MM.1S (cell line): ENCODE measurements at regions not wholly inside any gene's neighbourhood (a gene's known extent, or its start where the extent isn't known, plus 50 kb on each side); places are given as distances from the start of the nearest gene placed in this dataset.

Experiments used
- DNase-seq: peaks from one replicate; pipeline ENCODE4 v3.0.0-alpha.2; 2015
- H2AFZ ChIP-seq: fragments of 300-600 bp; sonication (generic); 2 replicates; pipeline ENCODE4 v1.6.0; 2016; ENCODE audit warnings: antibody characterized with exemption, low read length
- H3F3A ChIP-seq: fragments of 300-600 bp; sonication (generic); 2 replicates; pipeline ENCODE4 v1.6.1; 2016; ENCODE audit warnings: mild to moderate bottlenecking, antibody characterized with exemption, low read length, moderate library complexity, mixed read lengths; ENCODE audit not compliant: insufficient read depth
- H3K27ac ChIP-seq: fragments of 300-600 bp; sonication (generic); 2 replicates; pipeline ENCODE4 v1.5.1; 2016; ENCODE audit warnings: mild to moderate bottlenecking, low read length
- H3K27me3 ChIP-seq: fragments of 300-600 bp; sonication (generic); replicated peaks from 2 replicates; pipeline ENCODE4 v1.6.0; 2016; ENCODE audit warnings: low read length; ENCODE audit not compliant: insufficient read depth
- H3K36me3 ChIP-seq: fragments of 300-600 bp; sonication (generic); replicated peaks from 2 replicates; pipeline ENCODE4 v1.6.1; 2016; ENCODE audit warnings: mild to moderate bottlenecking, low read length, mixed read lengths; ENCODE audit not compliant: insufficient read depth
- H3K4me1 ChIP-seq: fragments of 300-600 bp; sonication (generic); 2 replicates; pipeline ENCODE4 v1.6.1; 2016; ENCODE audit warnings: low read length, mixed read lengths
- H3K4me2 ChIP-seq: fragments of 300-600 bp; sonication (generic); 2 replicates; pipeline ENCODE4 v1.6.0; 2016; ENCODE audit warnings: low read depth, low read length
- H3K4me3 ChIP-seq: fragments of 300-600 bp; sonication (generic); 2 replicates; pipeline ENCODE4 v1.5.1; 2016; ENCODE audit warnings: low read length, mixed read lengths
- H3K79me2 ChIP-seq: fragments of 300-600 bp; sonication (generic); 2 replicates; pipeline ENCODE4 v1.6.1; 2016; ENCODE audit warnings: mixed run types, low read length, mixed read lengths
- H3K9ac ChIP-seq: fragments of 300-600 bp; sonication (generic); 2 replicates; pipeline ENCODE4 v1.6.1; 2016; ENCODE audit warnings: low read length, mixed read lengths
- H3K9me2 ChIP-seq: fragments of 300-600 bp; sonication (generic); replicated peaks from 2 replicates; pipeline ENCODE4 v1.6.1; 2016; ENCODE audit warnings: mild to moderate bottlenecking, low read length, mixed read lengths; ENCODE audit not compliant: insufficient read depth
- H3K9me3 ChIP-seq: fragments of 300-600 bp; sonication (generic); replicated peaks from 2 replicates; pipeline ENCODE4 v1.6.1; 2016; ENCODE audit warnings: mild to moderate bottlenecking, low read length, mixed read lengths; ENCODE audit not compliant: insufficient read depth
- H4K20me1 ChIP-seq: fragments of 300-600 bp; sonication (generic); 2 replicates; pipeline ENCODE4 v1.6.1; 2016; ENCODE audit warnings: mild to moderate bottlenecking, low read length, moderate library complexity, mixed read lengths; ENCODE audit not compliant: insufficient read depth
- CTCF ChIP-seq: fragments of 300-600 bp; sonication (generic); IDR thresholded peaks from 2 replicates; pipeline ENCODE4 v1.5.1; 2016; ENCODE audit warnings: antibody characterized with exemption, low read length, mixed read lengths
- EZH2 ChIP-seq: fragments of 300-600 bp; sonication (generic); optimal IDR thresholded peaks from 2 replicates; pipeline ENCODE3; 2017; ENCODE audit warnings: low read depth, mild to moderate bottlenecking, antibody characterized with exemption, low read length, mixed read lengths
- EZH2phosphoT487 ChIP-seq: fragments of 300-600 bp; sonication (generic); IDR thresholded peaks from 2 replicates; pipeline ENCODE4 v1.6.1; 2018; ENCODE audit warnings: antibody characterized with exemption, low read length

GRCh38 chr12:11581179-11581755 is 68.2 kb upstream of the ETV6 start:
- H3K36me3 ChIP-seq: no peaks in the 10 kb centered on the region
- H3K27ac ChIP-seq: no peak overlapping the region
- no peaks in the 10 kb centered on the region for H3K9me3 ChIP-seq
- H3K9me2 ChIP-seq: no peaks in the 10 kb centered on the region
- H3K4me1 ChIP-seq: no peaks in the 10 kb centered on the region
- no peak overlapping the region for H2AFZ ChIP-seq
- no peaks in the 10 kb centered on the region for H4K20me1 ChIP-seq
- H3K4me3 ChIP-seq: no peak overlapping the region
- H3K4me2 ChIP-seq: no peak overlapping the region
- peak; percentile 72 for DNase-seq
- TF ChIP-seq CTCF: peak; percentile 41
- TF ChIP-seq EZH2: no peak
- H3K79me2 ChIP-seq: no peaks in the 10 kb centered on the region
- no peaks in the 10 kb centered on the region for H3K27me3 ChIP-seq
- H3F3A ChIP-seq: no peaks in the 10 kb centered on the region
- H3K9ac ChIP-seq: no peak overlapping the region

DNA sequence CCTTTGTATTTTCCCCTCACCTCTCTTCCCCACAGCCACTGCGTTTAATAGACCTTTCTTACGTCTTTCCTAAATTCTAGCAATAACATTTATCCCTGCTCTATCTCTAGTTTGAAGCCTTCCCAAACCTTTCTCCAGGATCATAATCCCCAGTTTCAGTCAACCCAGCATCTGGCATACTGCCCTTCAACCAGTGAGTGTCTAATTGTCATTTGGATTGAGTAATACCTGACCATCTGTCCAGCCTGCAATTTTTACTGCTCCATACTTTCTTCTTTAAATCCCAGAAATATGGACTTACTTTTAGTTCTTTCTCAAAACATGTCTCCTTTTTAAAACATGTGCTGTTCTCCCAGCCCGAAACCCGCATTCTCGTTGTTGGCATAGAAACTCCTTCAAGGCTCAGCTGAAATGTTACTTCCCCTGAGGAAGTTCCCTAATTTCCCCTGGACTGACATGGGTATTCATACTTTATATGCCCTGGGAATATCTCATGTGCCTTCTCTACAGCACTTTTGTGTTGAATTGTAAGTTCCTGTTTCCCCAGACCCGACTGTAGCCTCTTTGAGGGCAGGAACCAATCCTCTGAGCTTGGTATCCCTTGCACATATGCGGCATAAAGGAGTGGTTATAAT is 65.1 kb upstream of the ETV6 start:
- Histone ChIP-seq H3K27me3 (no peaks in the 10 kb centered on the region), H3F3A (no peaks in the 10 kb centered on the region), H3K27ac (no peak overlapping the region), H3K9me2 (no peaks in the 10 kb centered on the region), H3K9me3 (no peaks in the 10 kb centered on the region), H3K79me2 (no peaks in the 10 kb centered on the region), H3K4me2 (no peak overlapping the region), H3K36me3 (no peaks in the 10 kb centered on the region), H3K9ac (no peak overlapping the region), H3K4me3 (no peak overlapping the region), H4K20me1 (no peaks in the 10 kb centered on the region), H2AFZ (no peak overlapping the region), H3K4me1 (no peaks in the 10 kb centered on the region)
- no peak for TF ChIP-seq EZH2
- no peak for TF ChIP-seq CTCF
- TF ChIP-seq EZH2phosphoT487: no peak
- no peak for DNase-seq

GRCh38 chr12:11592484-11592883 is 57.0 kb upstream of the ETV6 start:
- no peaks in the 10 kb centered on the region for H3K36me3 ChIP-seq
- no peaks in the 10 kb centered on the region for H3K79me2 ChIP-seq
- H3K9me2 ChIP-seq: no peaks in the 10 kb centered on the region
- no peak overlapping the region for H3K4me2 ChIP-seq
- TF ChIP-seq CTCF: no peak
- TF ChIP-seq EZH2: no peak
- TF ChIP-seq EZH2phosphoT487: no peak
- no peaks in the 10 kb centered on the region for H3K9me3 ChIP-seq
- no peak for DNase-seq
- no peaks in the 10 kb centered on the region for H3F3A ChIP-seq
- no peaks in the 10 kb centered on the region for H4K20me1 ChIP-seq
- no peak overlapping the region for H2AFZ ChIP-seq
- no peaks in the 10 kb centered on the region for H3K27me3 ChIP-seq
- H3K9ac ChIP-seq: no peak overlapping the region
- H3K27ac ChIP-seq: no peak overlapping the region
- H3K4me3 ChIP-seq: no peak overlapping the region
- no peaks in the 10 kb centered on the region for H3K4me1 ChIP-seq
